Calu3 (cell line): ENCODE measurements at regions not wholly inside any gene's neighbourhood (a gene's known extent, or its start where the extent isn't known, plus 50 kb on each side); places are given as distances from the start of the nearest gene placed in this dataset.

Experiments used
- BruUV-seq: library from RNA; stranded (reverse); fragments of 400-500 nt; replicated peaks from 2 replicates; lab custom pipeline; 2021; lab: Mats Ljungman, UMichigan
- CTCF ChIA-PET: fragments of 300-600 bp; sonication (Branson Sonifier 250); formaldehyde crosslinking; loops from one replicate; lab custom pipeline; 2022; ENCODE audit warnings: antibody characterized with exemption; lab: Charles Lee
- DNase-seq: peaks from one replicate; pipeline ENCODE4 v3.0.0; 2022
- H3K27ac Mint-ChIP-seq: one replicate; pipeline ENCODE4 v1.8.0; 2022; ENCODE audit warnings: mixed read lengths; ENCODE audit not compliant: unreplicated experiment
- H3K27me3 Mint-ChIP-seq: one replicate; pipeline ENCODE4 v1.8.0; 2022; ENCODE audit warnings: mixed read lengths; ENCODE audit not compliant: unreplicated experiment
- H3K36me3 Mint-ChIP-seq: one replicate; pipeline ENCODE4 v1.8.0; 2022; ENCODE audit warnings: mild to moderate bottlenecking, moderate library complexity, mixed read lengths; ENCODE audit not compliant: insufficient read depth, unreplicated experiment
- H3K4me1 Mint-ChIP-seq: one replicate; pipeline ENCODE4 v1.8.0; 2022; ENCODE audit warnings: mild to moderate bottlenecking, low read depth, mixed read lengths; ENCODE audit not compliant: unreplicated experiment
- H3K4me3 Mint-ChIP-seq: one replicate; pipeline ENCODE4 v1.8.0; 2022; ENCODE audit warnings: mild to moderate bottlenecking, low read depth, moderate library complexity, mixed read lengths; ENCODE audit not compliant: unreplicated experiment
- H3K9me3 Mint-ChIP-seq: one replicate; pipeline ENCODE4 v1.8.0; 2022; ENCODE audit warnings: low read depth, mixed read lengths; ENCODE audit not compliant: unreplicated experiment
- intact Hi-C: fragments of 100-400 bp; cut with micrococcal nuclease; formaldehyde crosslinking; loops from one replicate; pipeline ENCODE4 v1.10.0; 2022; ENCODE audit not compliant: unreplicated experiment
- TF ChIP-seq, protein P1 (sequence below): fragments of 200-600 bp; IDR thresholded peaks from one replicate; pipeline ENCODE4 v1.8.0; 2022; ENCODE audit warnings: antibody characterized with exemption; ENCODE audit not compliant: unreplicated experiment

DNA sequence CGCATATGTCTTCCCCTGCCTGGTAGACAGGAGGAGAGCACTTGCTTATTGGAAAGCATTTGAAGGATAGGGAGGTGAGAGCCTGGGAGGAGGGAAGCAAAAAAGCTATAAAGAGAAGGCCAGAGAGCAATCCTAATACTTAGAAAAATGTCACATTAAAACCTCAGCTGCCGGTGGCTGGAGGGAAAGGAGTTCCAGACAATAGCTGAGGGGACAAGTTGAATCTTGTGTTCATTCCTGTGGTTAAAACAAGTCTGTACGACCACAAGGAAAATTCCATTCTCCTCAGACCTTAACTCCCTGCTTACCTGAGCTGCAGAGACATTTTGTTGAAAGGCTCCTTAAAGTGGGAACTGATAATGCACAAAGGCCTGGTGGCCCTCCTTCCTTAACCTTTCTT lies 218.8 kb upstream of the CAMK1G start:
- H3K27ac Mint-ChIP-seq = no peak overlapping the region
- TF ChIP-seq, protein P1, sequence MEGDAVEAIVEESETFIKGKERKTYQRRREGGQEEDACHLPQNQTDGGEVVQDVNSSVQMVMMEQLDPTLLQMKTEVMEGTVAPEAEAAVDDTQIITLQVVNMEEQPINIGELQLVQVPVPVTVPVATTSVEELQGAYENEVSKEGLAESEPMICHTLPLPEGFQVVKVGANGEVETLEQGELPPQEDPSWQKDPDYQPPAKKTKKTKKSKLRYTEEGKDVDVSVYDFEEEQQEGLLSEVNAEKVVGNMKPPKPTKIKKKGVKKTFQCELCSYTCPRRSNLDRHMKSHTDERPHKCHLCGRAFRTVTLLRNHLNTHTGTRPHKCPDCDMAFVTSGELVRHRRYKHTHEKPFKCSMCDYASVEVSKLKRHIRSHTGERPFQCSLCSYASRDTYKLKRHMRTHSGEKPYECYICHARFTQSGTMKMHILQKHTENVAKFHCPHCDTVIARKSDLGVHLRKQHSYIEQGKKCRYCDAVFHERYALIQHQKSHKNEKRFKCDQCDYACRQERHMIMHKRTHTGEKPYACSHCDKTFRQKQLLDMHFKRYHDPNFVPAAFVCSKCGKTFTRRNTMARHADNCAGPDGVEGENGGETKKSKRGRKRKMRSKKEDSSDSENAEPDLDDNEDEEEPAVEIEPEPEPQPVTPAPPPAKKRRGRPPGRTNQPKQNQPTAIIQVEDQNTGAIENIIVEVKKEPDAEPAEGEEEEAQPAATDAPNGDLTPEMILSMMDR = no peak
- no TSS peak for BruUV-seq
- no peaks in the 10 kb centered on the region for H3K36me3 Mint-ChIP-seq
- H3K27me3 Mint-ChIP-seq = no peaks in the 10 kb centered on the region
- CTCF ChIA-PET = interaction anchor here (1.0 kb wide), 1 partner anchor 23 kb away, joined by 3 read pairs; no protein-coding TSS in a partner anchor
- intact Hi-C loops = no loop called here
- DNase-seq = no peak
- H3K4me1 Mint-ChIP-seq = peaks cover 25% of the 10 kb centered on the region
- H3K9me3 Mint-ChIP-seq = peaks cover 5% of the 10 kb centered on the region
- H3K4me3 Mint-ChIP-seq = no peak overlapping the region

DNA sequence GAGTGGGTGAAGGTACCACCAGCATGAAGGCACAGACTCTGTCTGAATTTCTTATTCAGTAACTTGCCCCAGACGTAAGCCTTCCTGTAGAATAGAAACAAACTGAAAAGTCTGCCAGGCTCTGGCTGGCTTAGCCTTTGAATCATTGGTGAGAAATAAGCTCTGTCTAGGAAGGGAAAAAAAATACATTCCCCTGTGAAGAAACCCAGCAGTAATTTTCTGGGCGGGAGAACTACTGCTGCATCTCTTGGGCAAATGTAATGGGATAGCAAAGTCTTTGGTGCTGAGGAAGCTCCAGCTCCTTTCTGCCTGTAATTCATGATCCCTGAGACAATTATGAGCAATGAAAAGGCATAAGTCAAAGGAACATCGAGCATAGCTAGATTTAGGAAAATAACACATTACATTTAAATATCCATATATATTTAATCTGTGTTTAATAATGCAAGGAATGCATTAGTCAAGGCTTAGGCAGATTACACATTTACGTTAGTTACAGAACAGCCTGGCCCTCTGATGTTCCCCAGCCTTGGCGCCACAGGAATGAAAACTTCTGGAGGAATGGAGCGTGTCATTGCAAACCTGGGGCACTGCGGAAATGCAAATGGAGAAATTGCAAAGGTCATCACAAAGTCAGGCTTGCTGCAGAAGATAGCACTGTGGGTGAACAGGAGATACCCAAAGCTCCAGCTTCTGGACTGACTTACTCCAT lies 216.3 kb upstream of the CAMK1G start:
- no peak overlapping the region for H3K27ac Mint-ChIP-seq
- BruUV-seq = no TSS peak
- peaks cover 8% of the 10 kb centered on the region for H3K9me3 Mint-ChIP-seq
- H3K36me3 Mint-ChIP-seq = no peaks in the 10 kb centered on the region
- H3K4me3 Mint-ChIP-seq = no peak overlapping the region
- TF ChIP-seq, protein P1 = no peak
- intact Hi-C loops = no loop called here
- CTCF ChIA-PET = no interaction called here
- peaks cover 25% of the 10 kb centered on the region for H3K4me1 Mint-ChIP-seq
- no peaks in the 10 kb centered on the region for H3K27me3 Mint-ChIP-seq
- no peak for DNase-seq

DNA sequence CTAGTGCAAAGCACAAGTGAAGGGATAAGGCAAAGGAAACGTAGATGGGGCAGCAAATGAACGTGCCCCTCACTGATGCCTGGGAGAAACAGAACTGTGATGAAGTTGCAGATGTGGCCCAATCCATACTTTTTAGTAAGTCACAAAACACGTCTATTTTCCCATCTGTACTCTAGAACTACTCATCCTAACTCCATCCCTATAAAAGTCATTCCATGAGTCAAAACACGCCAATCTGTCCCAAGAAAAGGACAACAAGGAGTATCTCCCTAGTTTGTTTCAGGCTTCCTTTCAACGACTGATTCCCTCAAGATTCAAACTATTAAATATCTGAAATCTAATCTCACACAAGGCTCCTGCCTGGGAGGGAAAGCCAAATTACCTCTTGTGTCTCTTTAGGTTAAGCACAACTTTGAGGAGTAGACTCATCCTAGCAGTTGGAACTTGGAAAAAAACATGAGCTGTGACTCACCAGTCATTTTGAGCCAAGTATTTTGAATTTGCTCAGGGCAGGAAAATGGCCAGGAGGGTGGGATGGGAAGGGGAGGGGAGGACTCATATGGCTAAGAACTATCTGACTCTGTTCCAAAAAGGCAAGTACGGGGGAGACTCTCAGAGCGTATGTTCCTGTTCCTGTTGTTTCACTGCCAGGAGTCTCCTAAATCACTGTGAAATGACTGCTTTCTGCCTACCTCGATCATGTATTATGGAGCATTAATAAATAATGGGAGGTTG lies 214.5 kb upstream of the CAMK1G start:
- Mint-ChIP-seq H3K36me3 (no peaks in the 10 kb centered on the region), H3K4me1 (peaks cover 24% of the 10 kb centered on the region), H3K27me3 (no peaks in the 10 kb centered on the region), H3K27ac (no peak overlapping the region), H3K9me3 (peaks cover 8% of the 10 kb centered on the region), H3K4me3 (no peak overlapping the region)
- CTCF ChIA-PET = interaction anchor here (0.6 kb wide), 1 partner anchor 12 kb away, joined by 3 read pairs; no protein-coding TSS in a partner anchor
- DNase-seq = no peak
- BruUV-seq = no TSS peak
- TF ChIP-seq, protein P1 = no peak
- intact Hi-C loops = no loop called here

DNA sequence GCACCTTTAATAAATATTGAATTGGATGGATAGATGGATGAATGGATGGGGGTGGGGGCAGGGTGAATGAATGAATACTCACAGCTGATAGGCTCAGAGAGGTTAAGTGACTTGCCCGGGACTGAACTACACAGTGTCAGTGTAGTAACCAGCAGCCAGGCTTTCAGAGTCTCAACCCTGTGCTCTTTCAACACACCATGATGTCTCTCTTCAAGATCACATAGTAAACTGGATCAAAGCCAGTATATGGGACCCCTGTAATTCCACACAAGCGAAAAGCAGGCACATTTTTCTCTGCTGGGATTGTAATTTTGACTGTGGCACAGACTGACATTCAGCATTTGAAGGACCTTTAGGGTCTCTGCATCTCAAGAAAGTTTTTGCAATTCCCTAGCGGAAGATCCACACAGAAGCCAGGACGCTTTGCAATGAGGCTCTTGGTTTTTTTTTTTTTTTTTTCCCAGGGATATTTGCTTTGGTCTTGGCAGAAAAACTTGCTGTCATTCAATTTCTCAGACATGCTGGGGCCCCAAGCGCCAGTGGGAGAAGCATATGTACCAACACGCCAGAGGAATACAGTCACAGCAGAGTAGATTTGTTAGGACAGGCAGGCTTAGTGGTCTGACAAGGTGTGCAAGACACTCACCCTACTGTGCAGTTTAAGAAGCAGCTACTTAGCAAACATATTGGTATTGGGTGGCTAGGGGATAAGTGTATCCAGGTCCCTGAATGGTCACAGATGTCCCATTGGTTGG lies 213.1 kb upstream of the CAMK1G start:
- H3K4me3 Mint-ChIP-seq = no peak overlapping the region
- CTCF ChIA-PET = interaction anchor here (0.5 kb wide), 1 partner anchor 438 kb away, joined by 4 read pairs; no protein-coding TSS in a partner anchor
- H3K36me3 Mint-ChIP-seq = no peaks in the 10 kb centered on the region

More for the DNA sequence above, 213.1 kb upstream of the CAMK1G start:
- TF ChIP-seq, protein P1 = no peak
- no TSS peak for BruUV-seq
- DNase-seq = no peak
- Mint-ChIP-seq H3K9me3 (peaks cover 8% of the 10 kb centered on the region), H3K4me1 (peaks cover 20% of the 10 kb centered on the region), H3K27me3 (no peaks in the 10 kb centered on the region), H3K27ac (no peak overlapping the region)
- intact Hi-C loops = no loop called here
